ENCODE measurements at regions not wholly inside any gene's neighbourhood (a gene's known extent, or its start where the extent isn't known, plus 50 kb on each side); places are given as distances from the start of the nearest gene placed in this dataset.

DNA sequence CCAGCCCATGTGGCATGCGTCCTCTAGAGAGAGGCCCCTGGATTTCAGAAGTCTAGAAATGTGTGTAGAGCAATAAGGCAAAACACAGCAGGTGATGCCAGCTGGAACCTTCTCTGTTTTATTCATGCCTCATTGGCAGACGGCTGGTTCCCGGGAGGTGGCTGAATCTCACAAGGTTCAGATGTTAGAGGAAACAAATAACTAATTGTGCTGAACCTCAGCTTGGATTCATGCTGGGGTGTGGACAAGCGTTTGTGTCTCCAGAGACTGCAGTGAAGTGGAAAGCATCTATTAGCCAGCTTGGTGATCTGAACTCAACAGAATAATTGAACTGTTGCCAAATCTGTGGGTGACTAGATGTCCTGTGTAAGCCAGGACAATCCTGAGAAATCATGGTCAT lies 131.1 kb upstream of the NR4A3 start:
- no peaks in the 10 kb centered on the region for H3K4me1 Mint-ChIP-seq
- H3K9me3 Mint-ChIP-seq = no peaks in the 10 kb centered on the region
- no peak overlapping the region for H3K27ac Mint-ChIP-seq (ENCODE audit: unreplicated experiment)
- no peak for DNase-seq (ENCODE audit: low read depth, low spot score)
- TF ChIP-seq, protein P1, sequence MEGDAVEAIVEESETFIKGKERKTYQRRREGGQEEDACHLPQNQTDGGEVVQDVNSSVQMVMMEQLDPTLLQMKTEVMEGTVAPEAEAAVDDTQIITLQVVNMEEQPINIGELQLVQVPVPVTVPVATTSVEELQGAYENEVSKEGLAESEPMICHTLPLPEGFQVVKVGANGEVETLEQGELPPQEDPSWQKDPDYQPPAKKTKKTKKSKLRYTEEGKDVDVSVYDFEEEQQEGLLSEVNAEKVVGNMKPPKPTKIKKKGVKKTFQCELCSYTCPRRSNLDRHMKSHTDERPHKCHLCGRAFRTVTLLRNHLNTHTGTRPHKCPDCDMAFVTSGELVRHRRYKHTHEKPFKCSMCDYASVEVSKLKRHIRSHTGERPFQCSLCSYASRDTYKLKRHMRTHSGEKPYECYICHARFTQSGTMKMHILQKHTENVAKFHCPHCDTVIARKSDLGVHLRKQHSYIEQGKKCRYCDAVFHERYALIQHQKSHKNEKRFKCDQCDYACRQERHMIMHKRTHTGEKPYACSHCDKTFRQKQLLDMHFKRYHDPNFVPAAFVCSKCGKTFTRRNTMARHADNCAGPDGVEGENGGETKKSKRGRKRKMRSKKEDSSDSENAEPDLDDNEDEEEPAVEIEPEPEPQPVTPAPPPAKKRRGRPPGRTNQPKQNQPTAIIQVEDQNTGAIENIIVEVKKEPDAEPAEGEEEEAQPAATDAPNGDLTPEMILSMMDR (conservative IDR thresholded peaks at IDR 0.05) = no peak
- no peaks in the 10 kb centered on the region for H3K27me3 Mint-ChIP-seq (ENCODE audit: low read depth)
- no peak overlapping the region for H3K4me3 Mint-ChIP-seq
- no peaks in the 10 kb centered on the region for H3K36me3 Mint-ChIP-seq (ENCODE audit: low read depth)

- Mint-ChIP-seq H3K4me1 (no peaks in the 10 kb centered on the region), H3K9me3 (peaks cover 4% of the 10 kb centered on the region), H3K36me3 (ENCODE audit: low read depth) (no peaks in the 10 kb centered on the region), H3K27ac (ENCODE audit: unreplicated experiment) (no peak overlapping the region), H3K4me3 (no peak overlapping the region), H3K27me3 (ENCODE audit: low read depth) (no peaks in the 10 kb centered on the region)
- TF ChIP-seq, protein P1 (conservative IDR thresholded peaks at IDR 0.05) = no peak
- no peak for DNase-seq (ENCODE audit: low read depth, low spot score)
Measured at GRCh38 chr9:99693888-99694287, 127.8 kb upstream of the NR4A3 start.

DNA sequence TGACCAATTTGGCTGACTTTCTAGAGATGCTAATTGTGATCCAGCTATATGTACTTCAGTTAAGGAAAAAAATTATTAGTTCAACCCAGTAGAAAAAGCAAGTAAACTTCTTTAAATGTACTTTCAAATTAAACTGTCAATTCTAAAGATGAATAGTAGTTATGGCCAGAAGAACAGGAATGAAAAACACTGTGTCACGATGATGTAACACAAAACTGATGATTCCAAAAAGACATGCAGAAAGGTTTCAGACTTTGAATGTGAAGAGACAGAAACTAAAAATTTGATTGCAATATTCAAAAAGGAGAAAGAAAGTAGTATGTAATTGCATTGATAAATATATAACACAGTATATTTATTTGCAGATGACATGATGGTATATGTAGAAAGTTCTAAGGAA lies 127.3 kb upstream of the NR4A3 start:
- no peaks in the 10 kb centered on the region for H3K4me1 Mint-ChIP-seq
- H3K4me3 Mint-ChIP-seq = no peak overlapping the region
- no peak for DNase-seq (ENCODE audit: low read depth, low spot score)
- no peak overlapping the region for H3K27ac Mint-ChIP-seq (ENCODE audit: unreplicated experiment)
- H3K9me3 Mint-ChIP-seq = peaks cover 4% of the 10 kb centered on the region
- no peaks in the 10 kb centered on the region for H3K36me3 Mint-ChIP-seq (ENCODE audit: low read depth)
- no peaks in the 10 kb centered on the region for H3K27me3 Mint-ChIP-seq (ENCODE audit: low read depth)
- TF ChIP-seq, protein P1 (conservative IDR thresholded peaks at IDR 0.05) = no peak

- Mint-ChIP-seq H3K4me1 (no peaks in the 10 kb centered on the region), H3K27ac (ENCODE audit: unreplicated experiment) (no peak overlapping the region), H3K36me3 (ENCODE audit: low read depth) (peaks cover 4% of the 10 kb centered on the region), H3K9me3 (peaks cover 9% of the 10 kb centered on the region), H3K27me3 (ENCODE audit: low read depth) (no peaks in the 10 kb centered on the region), H3K4me3 (no peak overlapping the region)
- TF ChIP-seq, protein P1 (conservative IDR thresholded peaks at IDR 0.05) = no peak
- DNase-seq (ENCODE audit: low read depth, low spot score) = no peak
Measured at GRCh38 chr9:99699396-99699795, 122.3 kb upstream of the NR4A3 start.

DNA sequence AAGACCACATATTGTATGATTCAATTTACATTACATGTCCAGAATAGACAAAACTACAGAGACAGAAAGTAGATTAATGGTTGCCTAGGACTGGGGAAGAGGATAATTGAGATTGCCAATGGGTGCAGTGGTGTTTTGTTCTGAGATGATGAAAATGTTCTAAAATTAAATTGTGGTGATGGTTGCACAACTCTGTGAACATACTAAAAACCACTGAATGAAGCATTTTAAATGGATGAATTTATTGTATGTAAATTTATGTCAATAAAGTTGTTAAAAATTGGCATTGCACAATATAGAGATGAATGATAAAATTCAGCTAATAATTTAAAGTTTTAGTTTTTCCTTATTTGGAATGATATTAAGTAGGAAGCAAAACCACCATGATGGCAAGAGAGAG lies 109.5 kb upstream of the NR4A3 start:
- Mint-ChIP-seq H3K9me3 (no peaks in the 10 kb centered on the region), H3K27me3 (ENCODE audit: low read depth) (no peaks in the 10 kb centered on the region), H3K27ac (ENCODE audit: unreplicated experiment) (no peak overlapping the region), H3K4me3 (no peak overlapping the region), H3K4me1 (no peaks in the 10 kb centered on the region), H3K36me3 (ENCODE audit: low read depth) (no peaks in the 10 kb centered on the region)
- TF ChIP-seq, protein P1 (conservative IDR thresholded peaks at IDR 0.05) = no peak
- no peak for DNase-seq (ENCODE audit: low read depth, low spot score)

DNA sequence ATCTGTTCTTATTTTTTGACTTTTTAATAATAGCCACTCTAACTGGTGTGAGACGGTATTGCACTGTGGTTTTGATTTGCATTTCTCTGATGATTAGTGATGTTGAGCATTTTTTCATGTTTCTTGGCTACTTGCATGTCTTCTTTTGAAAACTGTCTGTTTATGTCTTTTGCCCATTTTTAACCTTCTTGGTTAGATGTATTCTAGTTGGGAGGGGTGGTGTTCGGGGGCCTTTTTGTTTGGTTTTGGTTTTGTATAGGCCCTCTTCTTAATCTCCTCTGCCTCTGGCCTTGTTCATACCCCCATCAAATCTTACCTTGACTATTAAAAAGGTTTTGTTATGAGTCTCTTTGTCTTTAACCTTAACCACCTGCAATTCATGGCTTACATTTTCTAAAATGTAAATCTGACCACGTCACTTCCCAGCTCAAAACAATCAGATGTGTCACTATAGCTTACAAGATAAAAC lies 107.8 kb upstream of the NR4A3 start:
- H3K27me3 Mint-ChIP-seq (ENCODE audit: low read depth) = no peaks in the 10 kb centered on the region
- H3K36me3 Mint-ChIP-seq (ENCODE audit: low read depth) = no peaks in the 10 kb centered on the region
- DNase-seq (ENCODE audit: low read depth, low spot score) = no peak
- H3K4me3 Mint-ChIP-seq = no peak overlapping the region
- H3K4me1 Mint-ChIP-seq = no peaks in the 10 kb centered on the region
- TF ChIP-seq, protein P1 (conservative IDR thresholded peaks at IDR 0.05) = no peak
- no peak overlapping the region for H3K27ac Mint-ChIP-seq (ENCODE audit: unreplicated experiment)
- H3K9me3 Mint-ChIP-seq = no peaks in the 10 kb centered on the region

Data from neural crest cell (in vitro differentiated cells).